ENCODE measurements at regions not wholly inside any gene's neighbourhood (a gene's known extent, or its start where the extent isn't known, plus 50 kb on each side); places are given as distances from the start of the nearest gene placed in this dataset.

DNA sequence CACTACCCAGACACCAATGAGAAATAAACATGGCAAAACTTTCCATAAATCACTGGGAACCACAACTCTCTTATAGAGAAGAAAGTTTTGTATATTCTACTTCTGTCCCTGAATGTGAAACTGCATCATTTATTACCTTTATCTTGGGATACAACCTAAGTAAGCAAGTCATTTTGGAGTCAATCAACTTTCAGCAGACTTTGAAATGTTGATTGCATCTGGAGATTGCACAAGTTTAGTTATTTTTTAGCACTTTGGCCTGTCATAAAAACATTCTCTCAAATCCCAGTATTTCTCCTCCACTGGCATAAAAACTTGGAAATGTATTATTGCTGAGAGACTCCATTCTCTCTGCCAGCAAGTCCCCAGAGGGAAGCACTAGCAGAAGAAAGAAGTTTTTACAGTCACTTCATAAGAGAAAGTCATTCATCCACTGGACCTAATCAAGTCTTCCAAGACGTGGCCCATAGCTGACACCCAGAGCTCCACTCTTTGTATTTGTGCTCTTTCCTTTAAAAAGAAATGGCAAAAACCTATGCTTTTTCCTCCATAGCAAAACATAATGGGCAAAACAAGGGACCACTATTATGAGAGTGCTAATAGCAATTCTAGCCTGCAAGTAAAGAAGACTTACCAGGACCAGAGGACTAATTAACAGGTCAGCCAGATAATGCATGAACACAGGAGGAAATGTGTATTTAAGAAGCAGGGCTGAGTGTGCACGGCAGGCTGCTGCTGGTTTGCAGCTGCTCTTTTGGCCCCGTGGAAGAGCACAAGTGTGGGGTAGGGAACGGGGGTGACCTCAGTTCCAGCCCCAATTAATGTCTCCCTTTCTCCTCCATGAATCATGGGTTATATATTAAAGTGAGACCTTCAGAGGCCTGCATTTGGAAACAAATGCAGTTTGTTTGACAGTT is 171.5 kb downstream of the INO80D start:
- H3K27ac ChIP-seq (ENCODE audit: control insufficient read depth, insufficient read depth, low read length), result no peak overlapping the region
- no peak overlapping the region for H3K9ac ChIP-seq (ENCODE audit: control insufficient read depth, extremely low read depth, insufficient read depth, low read length)
- no peak overlapping the region for H3K4me3 ChIP-seq (ENCODE audit: control insufficient read depth in 2 of 3, extremely low read depth in 1 of 3, insufficient read depth in 2 of 3, low read depth in 1 of 3, low read length in 3 of 3)
- H3K36me3 ChIP-seq (ENCODE audit: control insufficient read depth in 2 of 2, extremely low read depth in 1 of 2, insufficient read depth in 2 of 2, low read length in 2 of 2), result no peaks in the 10 kb centered on the region
- dilution Hi-C loops (cut with MboI; ENCODE audit: extremely low pct_ligation_motif_present, low sequenced_read_pairs), result no loop called here
- H3K79me2 ChIP-seq (ENCODE audit: control insufficient read depth, insufficient read depth, low read length), result no peaks in the 10 kb centered on the region
- DNase-seq (ENCODE audit: low read depth, low spot score) (no peak), FAIRE-seq (no peak)
- H3K9me1 ChIP-seq (ENCODE audit: control insufficient read depth, extremely low read depth, insufficient read depth, low read length), result no peaks in the 10 kb centered on the region
- TF ChIP-seq EZH2 (IDR thresholded peaks at IDR 0.05; ENCODE audit: low read length), result no peak
- TF ChIP-seq, protein P1, sequence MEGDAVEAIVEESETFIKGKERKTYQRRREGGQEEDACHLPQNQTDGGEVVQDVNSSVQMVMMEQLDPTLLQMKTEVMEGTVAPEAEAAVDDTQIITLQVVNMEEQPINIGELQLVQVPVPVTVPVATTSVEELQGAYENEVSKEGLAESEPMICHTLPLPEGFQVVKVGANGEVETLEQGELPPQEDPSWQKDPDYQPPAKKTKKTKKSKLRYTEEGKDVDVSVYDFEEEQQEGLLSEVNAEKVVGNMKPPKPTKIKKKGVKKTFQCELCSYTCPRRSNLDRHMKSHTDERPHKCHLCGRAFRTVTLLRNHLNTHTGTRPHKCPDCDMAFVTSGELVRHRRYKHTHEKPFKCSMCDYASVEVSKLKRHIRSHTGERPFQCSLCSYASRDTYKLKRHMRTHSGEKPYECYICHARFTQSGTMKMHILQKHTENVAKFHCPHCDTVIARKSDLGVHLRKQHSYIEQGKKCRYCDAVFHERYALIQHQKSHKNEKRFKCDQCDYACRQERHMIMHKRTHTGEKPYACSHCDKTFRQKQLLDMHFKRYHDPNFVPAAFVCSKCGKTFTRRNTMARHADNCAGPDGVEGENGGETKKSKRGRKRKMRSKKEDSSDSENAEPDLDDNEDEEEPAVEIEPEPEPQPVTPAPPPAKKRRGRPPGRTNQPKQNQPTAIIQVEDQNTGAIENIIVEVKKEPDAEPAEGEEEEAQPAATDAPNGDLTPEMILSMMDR (optimal IDR thresholded peaks at IDR 0.05 in 1 of 3, IDR thresholded peaks at IDR 0.05 in 1 of 3, conservative IDR thresholded peaks at IDR 0.05 in 1 of 3; ENCODE audit: extremely low read depth in 1 of 3, insufficient read depth in 2 of 3, low read length in 3 of 3), result no peak
- H3K4me1 ChIP-seq (ENCODE audit: control insufficient read depth, extremely low read depth, insufficient read depth, low read length), result no peaks in the 10 kb centered on the region
- H2AFZ ChIP-seq (ENCODE audit: control insufficient read depth, low read length), result no peak overlapping the region
- H3K27me3 ChIP-seq (ENCODE audit: control insufficient read depth, extremely low read depth, insufficient read depth, low read length), result no peaks in the 10 kb centered on the region
- no peak overlapping the region for H3K4me2 ChIP-seq (ENCODE audit: control insufficient read depth, extremely low read depth, insufficient read depth, low read depth, low read length)
- no peaks in the 10 kb centered on the region for H3K9me3 ChIP-seq (ENCODE audit: control insufficient read depth, low read depth, low read length)
- H4K20me1 ChIP-seq (ENCODE audit: control insufficient read depth, extremely low read depth, insufficient read depth, low read length), result no peaks in the 10 kb centered on the region

DNA sequence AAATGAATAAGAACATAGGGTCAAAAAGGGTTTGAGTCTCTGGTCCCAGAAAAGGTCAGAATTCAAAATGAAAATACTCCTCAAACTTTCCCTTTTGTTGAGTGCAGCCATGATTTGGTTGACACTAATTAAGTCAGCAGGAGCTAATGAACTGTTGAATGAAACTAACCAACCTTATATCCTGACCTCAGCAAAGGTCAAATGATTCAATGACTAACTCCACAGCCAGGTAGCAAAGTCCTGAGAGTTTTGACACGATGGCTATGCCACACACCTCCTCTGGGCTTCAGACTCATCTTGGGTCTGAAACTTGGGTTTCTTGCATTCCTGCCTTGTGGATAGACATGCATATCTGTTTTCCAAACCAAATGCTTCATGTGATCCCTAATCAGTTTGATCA is 172.3 kb downstream of the INO80D start:
- no peaks in the 10 kb centered on the region for H3K4me1 ChIP-seq (ENCODE audit: control insufficient read depth, extremely low read depth, insufficient read depth, low read length)
- TF ChIP-seq, protein P1 (optimal IDR thresholded peaks at IDR 0.05 in 1 of 3, IDR thresholded peaks at IDR 0.05 in 1 of 3, conservative IDR thresholded peaks at IDR 0.05 in 1 of 3; ENCODE audit: extremely low read depth in 1 of 3, insufficient read depth in 2 of 3, low read length in 3 of 3), result no peak
- TF ChIP-seq EZH2 (IDR thresholded peaks at IDR 0.05; ENCODE audit: low read length), result no peak

More for the DNA sequence above, 172.3 kb downstream of the INO80D start:
- DNase-seq (ENCODE audit: low read depth, low spot score) (no peak), FAIRE-seq (no peak)
- Histone ChIP-seq H3K9me3 (ENCODE audit: control insufficient read depth, low read depth, low read length) (no peaks in the 10 kb centered on the region), H2AFZ (ENCODE audit: control insufficient read depth, low read length) (no peak overlapping the region), H3K9me1 (ENCODE audit: control insufficient read depth, extremely low read depth, insufficient read depth, low read length) (no peaks in the 10 kb centered on the region), H3K9ac (ENCODE audit: control insufficient read depth, extremely low read depth, insufficient read depth, low read length) (no peak overlapping the region), H3K79me2 (ENCODE audit: control insufficient read depth, insufficient read depth, low read length) (no peaks in the 10 kb centered on the region), H3K36me3 (ENCODE audit: control insufficient read depth in 2 of 2, extremely low read depth in 1 of 2, insufficient read depth in 2 of 2, low read length in 2 of 2) (no peaks in the 10 kb centered on the region), H3K4me3 (ENCODE audit: control insufficient read depth in 2 of 3, extremely low read depth in 1 of 3, insufficient read depth in 2 of 3, low read depth in 1 of 3, low read length in 3 of 3) (no peak overlapping the region), H3K27ac (ENCODE audit: control insufficient read depth, insufficient read depth, low read length) (no peak overlapping the region), H4K20me1 (ENCODE audit: control insufficient read depth, extremely low read depth, insufficient read depth, low read length) (no peaks in the 10 kb centered on the region), H3K4me2 (ENCODE audit: control insufficient read depth, extremely low read depth, insufficient read depth, low read depth, low read length) (no peak overlapping the region), H3K27me3 (ENCODE audit: control insufficient read depth, extremely low read depth, insufficient read depth, low read length) (no peaks in the 10 kb centered on the region)
- dilution Hi-C loops (cut with MboI; ENCODE audit: extremely low pct_ligation_motif_present, low sequenced_read_pairs), result no loop called here

All from keratinocyte (primary cell).